Fibroblast of peridontal ligament (primary cell): ENCODE measurements at regions not wholly inside any gene's neighbourhood (a gene's known extent, or its start where the extent isn't known, plus 50 kb on each side); places are given as distances from the start of the nearest gene placed in this dataset.

ENCODE experiments used
- DNase-seq: peaks from one replicate; pipeline ENCODE4 v3.0.0-alpha.2; 2010; ENCODE audit errors: extremely low read depth

DNA sequence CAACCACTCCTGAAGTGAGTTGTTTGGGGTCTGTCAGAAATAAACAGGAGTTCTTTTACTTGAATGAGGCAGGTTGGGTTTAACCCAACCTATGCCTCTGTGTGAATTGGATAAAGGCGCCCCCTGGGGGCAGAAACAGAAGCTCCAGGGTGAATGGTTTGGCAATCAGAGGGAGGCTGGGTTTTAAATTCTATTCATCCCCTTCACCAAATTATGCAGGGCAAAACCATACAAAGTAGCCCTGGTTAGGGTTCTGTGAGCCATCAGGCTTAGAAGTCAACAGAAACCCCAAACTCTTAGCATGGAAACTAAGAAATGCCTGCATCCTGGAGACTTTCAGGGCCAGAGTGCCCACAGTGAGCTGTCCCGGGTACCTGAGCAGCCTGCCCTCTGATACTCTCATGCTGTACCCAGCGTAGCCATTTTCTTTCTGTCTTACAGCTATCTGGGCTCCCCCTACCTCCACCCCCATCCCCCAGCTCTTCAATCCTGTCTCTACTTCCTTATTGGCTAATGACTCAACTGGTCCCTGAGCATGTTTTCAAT, 241.5 kb downstream of the ICOS start:
- no peak for DNase-seq

DNA sequence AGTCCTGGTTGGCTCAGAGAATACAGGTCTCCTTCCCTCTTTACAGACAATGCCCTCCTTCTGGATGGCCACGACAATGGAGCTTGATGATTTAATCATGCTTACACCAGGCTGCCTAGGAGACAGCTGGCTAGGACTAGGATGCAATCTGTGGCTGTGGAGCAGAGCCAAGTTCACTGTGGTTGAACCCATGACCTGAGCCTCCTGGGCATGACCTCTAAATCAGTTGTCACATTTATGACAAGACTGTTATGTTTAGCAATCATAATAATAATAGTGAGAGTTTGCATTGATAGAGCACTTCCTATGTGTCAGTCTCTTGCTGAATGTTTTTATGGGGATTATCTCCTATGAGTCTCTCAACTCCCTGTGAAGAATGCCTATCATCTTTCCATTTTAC, 244.1 kb downstream of the ICOS start:
- DNase-seq: no peak

DNA sequence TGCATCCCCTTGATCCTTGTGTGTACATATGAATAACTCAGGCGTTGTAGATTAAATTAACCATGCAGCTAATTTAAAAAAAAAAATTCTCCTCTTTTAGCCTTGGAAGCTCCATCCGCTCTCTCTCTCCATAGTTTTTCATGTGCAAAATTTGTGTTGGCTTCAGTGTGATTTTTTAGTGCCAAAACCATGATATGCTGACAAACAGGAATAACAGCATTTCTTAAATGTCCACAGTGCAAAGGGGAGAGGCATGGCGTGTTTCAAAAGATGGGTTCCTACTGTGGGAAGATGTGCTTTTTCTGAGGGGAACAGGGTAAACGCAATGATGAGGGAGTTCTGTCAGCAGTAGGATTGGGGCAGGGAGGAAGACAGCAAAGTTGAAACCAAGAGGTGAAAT, 247.0 kb downstream of the ICOS start:
- no peak for DNase-seq

DNA sequence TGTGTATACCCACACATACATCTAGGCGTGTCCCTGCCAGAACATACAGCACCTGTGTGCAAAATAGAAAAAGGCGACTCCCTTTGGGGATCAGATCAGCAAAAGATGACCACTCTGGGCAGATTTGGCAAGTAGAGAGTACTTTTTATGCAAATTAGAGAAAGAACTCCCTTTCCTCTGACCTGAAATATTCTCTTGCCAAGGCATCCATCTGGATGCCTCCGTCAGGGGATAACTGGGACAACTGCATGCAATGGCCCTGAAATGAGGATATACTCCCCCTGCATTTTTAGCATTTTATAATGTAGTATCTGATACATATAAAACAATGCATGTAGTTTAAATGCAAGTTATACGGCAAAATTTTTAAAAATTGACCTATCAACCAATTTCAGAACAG, 247.7 kb downstream of the ICOS start:
- DNase-seq: no peak

DNA sequence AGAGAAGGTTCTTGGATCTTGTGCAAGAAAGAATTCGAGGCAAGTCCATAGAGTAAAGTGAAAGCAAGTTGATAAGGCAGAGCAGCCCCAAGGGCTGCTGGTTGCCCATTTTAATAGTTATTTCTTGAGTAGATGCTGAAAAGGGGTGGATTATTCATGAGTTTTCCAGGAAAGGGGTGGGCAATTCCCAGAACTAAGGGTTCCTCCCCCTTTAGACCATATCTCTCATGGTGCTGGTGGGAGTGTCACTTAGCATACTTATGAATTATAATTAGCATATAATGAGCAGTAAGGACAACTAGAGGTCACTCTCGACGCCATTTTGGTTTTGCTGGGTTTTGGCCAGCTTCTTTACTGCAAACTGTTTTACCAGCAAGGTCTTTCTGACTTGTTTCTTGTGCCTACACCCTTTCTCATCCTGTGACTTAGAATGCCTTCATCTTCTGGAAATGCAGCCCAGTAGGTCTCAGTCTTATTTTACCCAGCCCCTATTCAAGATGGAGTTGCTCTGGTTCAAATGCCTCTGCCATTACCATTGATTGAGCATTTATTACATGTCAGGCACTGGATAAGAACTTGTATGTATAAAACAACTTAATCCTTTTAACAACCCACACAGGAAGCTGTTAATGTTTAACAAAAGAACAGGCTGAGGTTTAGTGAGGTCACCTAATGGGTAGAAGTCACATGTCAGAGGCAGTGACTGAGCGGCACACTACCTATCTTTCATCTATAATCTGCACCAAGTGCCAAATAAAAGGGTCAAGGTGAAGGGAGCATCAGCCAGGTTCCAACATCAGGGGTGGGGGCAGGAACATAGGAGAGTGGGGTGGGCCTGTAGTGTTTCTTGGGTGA, 250.9 kb downstream of the ICOS start:
- no peak for DNase-seq

DNA sequence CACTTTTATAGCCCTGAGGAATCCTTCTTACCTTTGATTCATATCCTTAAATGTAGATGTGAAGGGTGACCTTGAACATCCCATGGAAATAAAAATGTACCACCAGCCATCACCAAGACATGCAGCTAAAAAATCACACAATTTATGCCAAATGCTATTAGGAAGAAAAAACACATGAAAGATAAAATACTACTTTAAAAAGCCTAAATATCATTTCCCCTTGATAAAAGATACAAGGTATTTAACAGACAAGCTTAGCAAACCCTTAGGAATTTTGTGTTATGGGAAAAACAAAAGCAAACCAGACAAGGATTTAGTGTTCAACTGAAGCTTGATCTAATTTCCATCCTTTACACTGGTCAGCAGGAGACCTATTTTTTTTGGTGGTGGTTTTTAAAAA, 255.0 kb downstream of the ICOS start:
- no peak for DNase-seq

DNA sequence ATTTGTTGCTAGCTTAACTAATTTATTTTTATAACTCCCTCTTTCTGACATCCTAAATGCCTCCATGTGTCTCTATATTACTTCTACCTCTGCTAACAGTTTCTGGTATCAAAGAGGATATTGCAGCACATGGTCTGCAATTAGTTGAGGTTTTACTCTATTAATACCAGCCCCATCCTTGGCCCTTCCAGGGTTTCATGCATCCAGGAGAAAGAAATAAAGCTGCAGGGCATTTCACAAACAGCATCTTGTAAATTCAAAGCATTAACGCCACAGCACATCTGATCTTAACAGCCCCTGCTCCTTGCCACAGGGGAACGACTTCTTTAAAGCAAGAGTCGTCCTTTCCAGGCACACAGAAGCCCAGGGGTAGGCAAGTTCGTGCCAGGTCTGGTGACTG, 258.9 kb downstream of the ICOS start:
- DNase-seq: no peak

DNA sequence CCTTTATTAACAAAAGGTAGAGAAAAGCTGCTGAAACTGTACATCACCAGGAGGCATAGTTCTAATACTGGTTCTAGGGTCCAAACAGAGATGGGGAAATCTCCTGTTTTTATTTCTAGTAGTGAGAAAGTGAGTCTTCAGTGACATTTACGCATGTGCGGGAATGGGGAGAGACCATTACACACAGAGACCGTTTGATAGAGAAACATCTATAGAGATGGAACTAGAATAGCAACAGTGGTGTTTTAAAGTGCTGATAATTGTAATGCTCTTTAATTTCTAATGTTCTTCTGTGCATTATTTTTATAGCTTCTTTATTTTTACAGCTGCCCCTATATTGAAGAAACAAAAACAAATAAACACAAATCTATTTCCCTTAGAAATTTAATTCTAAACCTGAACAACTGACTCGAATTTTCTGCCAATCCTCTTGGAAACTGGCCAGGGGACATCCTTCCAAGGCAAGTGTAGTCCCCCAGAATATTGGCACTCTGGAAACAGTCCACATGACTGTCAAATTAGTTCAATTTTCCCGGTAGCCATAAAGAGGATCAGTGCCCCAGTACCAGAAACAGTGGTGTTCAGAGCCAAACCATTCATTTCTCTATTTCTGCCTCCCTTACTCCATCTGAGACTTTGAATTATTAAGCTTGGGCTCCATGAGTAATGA, 260.9 kb downstream of the ICOS start:
- DNase-seq: no peak

DNA sequence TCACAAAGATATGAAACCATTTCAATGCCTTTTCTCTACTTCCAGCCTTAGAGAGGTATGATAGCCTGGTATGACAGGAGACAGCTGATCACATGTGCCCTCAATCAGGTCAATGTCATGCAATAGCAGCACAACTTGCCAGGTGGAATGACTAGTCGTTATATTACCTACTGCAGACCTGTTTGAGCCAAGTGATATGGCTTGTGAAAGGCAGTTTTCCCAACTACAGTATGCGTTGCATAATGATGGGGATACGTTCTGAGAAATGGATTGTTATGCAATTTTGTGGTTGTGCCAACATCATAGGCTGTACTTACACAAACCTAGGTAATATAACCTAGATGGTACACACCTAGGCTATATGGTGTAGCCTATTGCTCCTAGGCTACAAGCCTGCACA, 262.8 kb downstream of the ICOS start:
- no peak for DNase-seq

DNA sequence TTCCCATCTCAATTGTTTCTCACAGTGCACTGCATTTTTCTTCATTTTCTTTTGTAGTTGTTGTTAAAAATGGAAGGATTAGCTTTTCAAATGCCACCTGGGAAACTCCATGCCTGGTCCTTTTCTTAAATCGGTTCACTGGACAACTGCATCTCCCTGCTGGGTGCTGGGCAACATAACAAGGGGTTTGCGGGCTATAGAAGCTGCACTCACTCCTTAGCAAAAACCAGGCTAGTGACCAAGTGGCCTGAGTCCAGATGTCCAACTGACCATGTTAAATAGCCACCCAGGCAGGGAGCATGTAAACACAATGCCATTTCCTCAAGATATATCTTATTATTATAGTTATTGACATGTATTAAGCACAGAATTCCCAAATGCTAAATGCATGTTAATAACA, 264.9 kb downstream of the ICOS start:
- no peak for DNase-seq

DNA sequence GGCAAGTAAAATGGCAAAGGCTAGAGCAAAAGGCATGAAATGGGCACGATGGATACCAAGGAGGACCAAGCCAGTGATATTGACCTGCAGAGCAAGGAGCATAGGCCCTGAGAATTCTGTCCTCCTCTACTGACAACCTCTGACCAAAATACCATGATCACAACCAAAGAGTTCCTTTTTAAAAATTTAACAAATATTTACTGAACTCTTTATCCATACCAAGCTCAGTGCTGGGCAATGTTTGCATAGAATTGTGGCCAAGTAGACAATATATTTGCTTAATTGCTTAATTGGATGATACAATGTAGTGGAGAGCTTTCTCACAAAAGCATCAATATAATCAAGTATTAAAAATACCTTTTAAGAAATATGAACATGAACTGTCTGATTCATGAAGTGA, 265.7 kb downstream of the ICOS start:
- no peak for DNase-seq

DNA sequence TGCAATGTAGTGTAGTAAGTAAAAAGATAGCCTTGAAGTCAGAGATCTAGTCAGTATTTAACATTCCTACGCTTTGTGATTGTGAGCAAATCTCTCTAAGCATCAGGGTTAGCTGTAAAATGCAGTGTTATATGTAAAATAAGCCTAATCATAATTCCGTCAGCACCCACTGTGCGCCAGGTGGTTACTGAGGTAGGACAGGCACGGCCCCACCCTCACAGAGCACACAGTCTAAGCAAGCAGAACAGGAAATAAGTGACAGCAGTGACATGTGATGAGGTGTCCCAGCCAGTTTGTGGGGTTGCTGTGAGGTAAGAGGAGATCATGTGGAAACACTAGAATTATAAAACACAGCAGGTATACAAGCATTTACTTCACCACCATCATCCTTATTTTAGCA, 267.1 kb downstream of the ICOS start:
- DNase-seq: no peak

DNA sequence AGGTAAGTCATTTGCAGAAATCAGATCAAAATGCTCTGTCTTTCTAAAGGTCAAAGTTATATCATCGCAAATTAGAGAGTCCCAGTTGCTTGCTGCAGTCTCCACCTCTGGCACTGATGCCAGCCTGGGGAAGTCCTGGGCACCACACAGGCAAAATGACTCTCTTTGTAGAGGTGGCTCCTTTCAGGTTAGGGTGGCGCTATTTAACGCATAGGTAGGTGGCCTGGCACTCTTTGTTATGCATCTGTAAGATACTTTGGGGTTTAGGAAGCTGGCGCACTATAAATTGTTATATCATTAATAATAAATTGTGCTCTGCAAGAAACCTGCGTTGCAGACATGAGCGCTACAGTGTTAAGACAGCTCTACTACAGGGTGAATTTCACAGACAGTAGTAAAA, 268.5 kb downstream of the ICOS start:
- DNase-seq: no peak

DNA sequence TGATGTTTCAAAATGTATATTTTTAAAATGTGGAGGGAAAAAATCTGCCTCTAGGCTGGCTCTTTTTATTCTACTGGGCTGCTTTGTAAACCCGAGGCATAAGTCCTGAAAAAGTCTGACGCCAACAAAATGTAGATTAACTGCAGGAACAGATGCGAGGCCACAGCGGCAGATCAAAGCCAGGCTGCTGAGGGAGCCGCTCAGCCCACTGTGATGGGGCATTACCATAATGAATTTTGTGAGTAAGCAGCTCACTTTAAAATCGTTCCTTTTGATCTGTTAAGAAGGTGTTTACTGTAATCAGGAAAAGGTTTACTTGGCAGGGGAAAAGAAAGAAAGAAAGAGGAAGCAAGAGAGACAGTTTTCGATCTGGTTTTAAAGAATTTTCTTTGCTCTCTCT, 269.0 kb downstream of the ICOS start:
- DNase-seq: no peak

DNA sequence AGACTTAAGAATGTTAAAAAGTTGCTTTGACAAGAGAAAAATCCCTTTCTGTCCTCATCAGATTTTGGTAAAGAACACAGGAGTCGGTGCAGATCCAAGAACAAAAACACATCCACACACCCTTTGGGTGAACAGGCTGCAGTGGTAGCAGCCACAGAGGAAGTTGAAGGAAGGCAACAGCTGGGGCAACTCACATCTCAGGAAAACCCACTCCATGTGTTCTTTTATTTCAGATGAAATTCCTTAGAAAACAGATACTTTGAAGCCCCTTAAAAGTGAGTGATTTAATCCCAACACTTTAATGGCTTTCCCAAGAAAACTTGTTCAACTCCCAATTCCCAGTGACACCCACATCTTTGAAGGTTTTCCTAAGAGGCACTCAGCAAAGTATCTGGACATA, 271.3 kb downstream of the ICOS start:
- no peak for DNase-seq

DNA sequence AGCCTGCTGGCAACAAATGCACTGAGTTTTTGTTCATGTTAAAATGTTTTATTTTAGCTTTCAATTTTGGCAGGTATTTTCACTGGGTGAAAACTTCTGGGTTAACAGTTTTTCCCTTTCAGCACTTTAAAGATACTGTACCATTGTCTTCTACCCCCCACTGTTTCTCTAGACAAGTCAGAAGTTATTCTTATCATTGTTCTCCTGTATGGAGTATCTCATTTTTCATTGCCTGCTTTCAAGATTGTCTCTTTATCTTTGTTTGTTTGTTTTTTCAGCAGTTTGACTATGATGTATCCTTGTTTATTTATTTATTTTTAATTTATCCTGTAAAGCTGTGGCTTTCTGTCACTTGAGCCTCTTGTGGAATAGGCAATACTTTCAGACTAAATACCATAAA, 277.0 kb downstream of the ICOS start:
- no peak for DNase-seq

DNA sequence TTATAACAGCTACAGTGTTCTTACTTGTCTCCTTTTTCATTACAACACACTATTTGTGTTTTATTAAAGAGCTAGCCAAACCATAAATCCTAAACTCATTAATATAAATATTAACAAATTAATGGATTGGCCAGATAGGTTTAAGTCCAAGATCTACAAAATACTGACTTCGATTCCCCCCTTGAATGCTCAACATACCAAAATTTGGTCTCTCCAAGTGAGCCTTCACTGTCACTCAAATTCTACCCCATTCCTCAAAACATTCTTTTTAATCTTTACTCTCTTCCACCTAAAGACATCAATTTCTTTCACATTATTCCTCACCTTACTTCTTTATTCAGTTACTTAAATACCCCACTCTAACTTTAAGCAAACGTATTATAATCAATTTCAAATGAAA, 281.5 kb downstream of the ICOS start:
- DNase-seq: no peak

DNA sequence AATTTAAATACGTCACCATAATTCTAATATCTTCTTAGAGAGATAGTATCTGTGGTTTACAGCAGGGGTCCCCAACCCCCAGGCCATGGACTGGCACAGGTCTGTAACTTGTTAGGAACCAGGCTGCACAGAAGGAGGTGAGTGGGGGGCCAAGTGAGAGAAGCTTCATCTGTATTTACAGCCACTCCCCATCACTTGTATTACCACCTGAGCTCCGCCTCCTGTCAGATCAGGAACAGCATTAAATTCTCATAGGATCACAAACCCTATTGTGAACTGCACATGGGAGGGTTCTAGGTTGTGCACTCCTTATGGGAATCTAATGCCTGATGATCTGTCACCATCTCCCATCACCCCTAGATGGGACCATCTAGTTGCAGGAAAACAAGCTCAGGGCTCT, 282.6 kb downstream of the ICOS start:
- DNase-seq: no peak

DNA sequence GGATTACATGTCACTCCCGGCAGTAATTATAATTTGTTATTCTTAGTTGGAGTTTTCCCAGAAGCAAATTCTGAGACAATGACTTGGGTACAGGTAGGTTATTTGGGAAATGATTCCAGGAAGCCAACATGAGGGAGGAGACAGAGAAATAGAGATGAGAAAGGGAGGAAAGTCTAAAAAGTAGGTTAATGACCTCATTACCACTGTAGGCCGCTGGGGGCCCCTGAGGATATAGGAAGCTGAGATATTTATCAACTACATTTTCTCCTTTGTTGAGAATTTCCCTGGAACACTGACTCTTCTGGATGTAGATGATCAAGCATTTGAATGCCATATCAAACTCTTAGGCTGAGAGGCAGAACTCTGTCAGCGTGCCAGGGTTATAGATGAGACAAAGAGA, 284.3 kb downstream of the ICOS start:
- DNase-seq: no peak

DNA sequence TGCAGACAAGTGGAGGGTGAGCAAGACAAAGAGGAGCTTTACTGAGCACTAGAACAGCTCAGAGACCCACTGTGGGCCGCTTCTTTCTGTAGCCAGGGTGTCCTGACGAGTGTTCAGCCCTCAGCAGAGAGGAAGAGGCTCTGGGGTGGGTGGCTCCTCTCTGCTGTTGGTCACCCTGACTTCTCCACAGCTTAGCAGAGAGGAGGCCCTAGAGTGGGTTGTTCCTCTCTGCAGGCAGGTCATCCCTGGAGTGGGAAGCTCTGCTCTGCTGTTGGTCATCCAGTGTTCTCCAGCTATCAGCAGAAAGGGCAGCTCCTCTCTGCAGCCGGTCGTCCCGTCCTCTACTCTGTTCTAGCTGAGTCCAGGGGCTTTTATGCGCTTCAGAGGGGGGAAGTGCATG, 286.5 kb downstream of the ICOS start:
- DNase-seq: no peak

DNA sequence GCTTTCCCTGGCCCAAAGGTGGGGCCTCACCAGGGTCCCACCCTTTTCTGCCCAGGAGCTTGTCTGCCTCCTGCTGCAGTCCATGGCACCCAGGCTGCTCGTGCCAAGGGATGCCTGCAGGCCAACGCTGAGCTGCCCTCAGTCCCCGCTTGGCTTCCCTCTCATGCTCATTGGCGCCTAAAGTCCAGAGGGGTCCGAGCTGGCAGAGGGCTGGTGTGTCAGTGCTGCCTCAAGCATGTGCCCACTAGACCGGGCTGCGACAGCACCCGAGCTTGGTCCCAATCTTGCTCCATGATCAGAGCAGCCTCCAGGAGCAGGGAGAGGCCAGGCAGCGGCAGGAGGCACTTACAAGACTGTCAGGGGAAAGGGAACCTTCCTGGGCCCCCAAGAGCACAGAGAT, 287.0 kb downstream of the ICOS start:
- DNase-seq: no peak

DNA sequence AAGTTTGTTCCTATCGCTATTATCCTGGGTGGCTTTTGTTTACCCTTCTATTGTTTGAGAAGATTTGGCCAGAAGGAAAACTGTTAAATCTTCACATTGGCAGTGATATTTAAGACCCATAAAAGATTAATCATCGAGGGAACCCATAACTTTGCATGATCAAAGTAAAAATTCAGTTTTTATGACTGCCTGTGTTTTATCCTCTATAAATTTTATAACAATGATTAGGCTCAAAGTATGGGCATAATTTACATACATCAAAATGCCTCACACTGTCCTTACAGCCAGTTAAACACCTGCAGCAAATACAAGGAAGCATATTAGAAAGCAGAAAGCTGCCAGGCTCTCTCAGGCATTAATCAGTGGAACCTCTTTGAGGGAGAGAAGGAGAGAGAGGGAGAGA, 289.1 kb downstream of the ICOS start:
- no peak for DNase-seq

DNA sequence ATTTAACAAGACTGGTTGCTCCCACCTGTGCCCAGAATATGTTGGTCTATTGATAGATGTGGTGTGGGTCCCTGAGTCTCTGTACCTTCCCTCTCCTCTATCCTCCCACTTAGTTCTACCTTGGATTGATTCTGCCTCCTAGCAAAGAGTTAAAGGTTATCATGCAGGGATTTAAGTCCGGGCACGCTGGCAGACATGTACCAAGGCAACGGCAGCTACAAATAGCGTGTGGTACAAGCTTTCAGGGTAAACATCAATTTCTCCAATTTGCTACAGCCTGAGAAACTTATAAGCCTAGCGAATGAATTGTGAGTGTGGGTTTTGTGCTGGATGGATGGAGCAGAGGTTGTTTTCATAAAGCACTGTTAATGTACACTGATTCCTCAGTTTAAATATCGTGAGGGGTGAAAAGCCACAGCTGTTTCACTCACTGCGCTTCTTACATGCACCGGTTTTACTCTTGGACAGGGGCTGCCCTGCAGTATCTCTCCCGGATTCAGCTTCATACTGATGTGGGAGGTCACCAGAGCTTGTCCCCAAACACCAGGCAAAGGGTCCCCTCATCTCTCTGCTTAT, 289.8 kb downstream of the ICOS start:
- DNase-seq: no peak
